NCI-H510A (cell line): ENCODE measurements at regions not wholly inside any gene's neighbourhood (a gene's known extent, or its start where the extent isn't known, plus 50 kb on each side); places are given as distances from the start of the nearest gene placed in this dataset.
"Not testable (repeated sequence)": the region's sequence is repeated elsewhere in the genome, so short reads cannot be mapped to it uniquely, and the experiment has no call there.

ENCODE experiments used
- DNase-seq: peaks from one replicate; lab custom pipeline; 2025; lab: John Stamatoyannopoulos, UW

DNA sequence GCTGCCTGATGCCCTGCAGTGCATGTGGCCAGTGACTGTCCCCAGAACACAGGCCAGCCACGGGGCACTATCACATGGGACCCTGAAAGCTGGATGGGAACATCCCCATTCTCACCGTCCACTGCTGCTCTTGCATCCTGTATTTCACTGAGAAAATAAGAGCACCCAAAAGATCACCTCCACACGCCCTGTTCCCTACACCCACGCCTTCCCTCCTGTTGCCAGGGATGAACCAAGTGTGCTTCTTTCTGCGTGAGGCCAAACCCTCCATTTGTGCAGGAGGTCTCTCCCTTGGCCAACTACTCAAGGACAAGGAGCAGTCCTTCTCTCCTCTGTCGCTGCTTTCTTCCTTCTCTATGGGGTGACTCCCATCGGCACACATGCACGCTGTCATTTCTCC lies 118.3 kb downstream of the LRRC37A3 start:
- not testable (repeated sequence) for DNase-seq

DNA sequence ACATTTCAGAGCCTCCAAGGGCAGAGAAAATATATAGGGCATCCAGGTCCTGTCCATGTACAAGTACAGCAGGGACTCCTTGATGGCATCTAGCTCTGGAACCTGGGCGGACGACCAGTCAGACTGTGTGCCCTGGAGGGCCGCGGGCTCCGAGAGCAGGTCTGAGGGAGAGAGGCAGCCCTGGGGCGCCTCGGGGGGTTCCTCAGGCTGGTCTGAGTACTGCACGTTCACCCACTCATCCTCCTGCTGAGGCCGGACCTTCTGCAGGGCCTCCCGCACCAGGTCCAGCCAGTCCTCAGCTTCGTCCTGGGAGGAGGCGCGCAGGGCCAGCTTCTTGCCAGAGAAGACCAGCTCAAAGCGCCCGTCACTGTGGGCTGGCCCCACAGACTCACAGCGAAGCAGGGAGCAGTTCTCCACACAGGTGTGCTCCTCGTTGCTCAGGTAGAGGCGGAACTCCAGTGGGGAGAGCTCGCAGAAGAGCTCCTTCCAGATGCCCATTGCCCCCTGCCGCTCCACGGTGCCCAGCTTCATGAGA lies 118.8 kb downstream of the LRRC37A3 start:
- not testable (repeated sequence) for DNase-seq

DNA sequence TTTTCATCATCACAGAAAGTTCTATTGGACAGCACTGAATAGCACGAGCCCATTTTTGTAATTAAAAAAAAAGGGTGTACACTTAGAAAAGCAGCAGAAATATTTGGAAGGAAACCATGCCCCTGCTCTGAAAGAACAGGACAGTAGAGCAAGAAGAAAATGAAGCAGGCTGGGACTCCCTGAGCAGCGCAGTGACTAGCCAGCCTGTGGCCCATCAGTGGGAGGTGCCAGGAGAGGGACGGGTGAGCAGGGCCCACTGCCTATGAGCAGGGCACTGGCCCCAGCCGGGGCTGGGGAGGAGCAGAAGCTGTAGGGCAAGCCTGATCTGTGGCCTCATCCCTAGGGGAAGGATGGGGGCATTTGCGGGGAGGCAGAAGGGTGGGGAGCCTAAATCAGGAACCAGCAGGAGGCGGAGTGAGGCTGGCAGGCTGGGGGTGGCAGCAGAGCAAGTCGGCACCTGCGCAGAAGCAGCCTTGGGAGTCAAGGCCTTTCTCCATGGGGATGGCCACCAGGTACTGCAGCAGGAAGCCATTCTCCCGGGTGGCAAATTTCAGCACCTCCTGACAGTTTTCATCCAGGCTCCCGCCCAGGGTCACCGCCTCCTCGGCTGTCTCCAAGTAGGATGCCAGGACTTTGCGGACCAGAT lies 119.6 kb downstream of the LRRC37A3 start:
- DNase-seq = not testable (repeated sequence)

DNA sequence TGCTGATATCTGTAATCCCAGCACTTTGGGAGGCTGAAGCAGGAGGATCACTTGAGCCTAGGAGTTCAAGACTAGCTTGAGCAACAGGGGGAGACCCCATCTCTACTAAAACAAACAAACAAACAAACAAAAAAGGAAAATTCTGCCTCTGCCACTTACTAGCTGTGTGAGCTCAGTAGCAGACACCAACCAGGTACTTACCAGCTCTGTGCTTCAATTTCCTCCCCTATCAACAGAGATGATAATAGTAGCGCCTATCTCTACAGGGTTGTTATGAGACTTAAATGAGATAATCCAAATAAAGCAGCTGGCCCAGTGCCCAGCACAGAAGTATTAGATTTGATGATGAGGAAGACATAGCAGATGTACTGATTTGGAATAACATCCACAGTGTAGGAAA lies 120.3 kb downstream of the LRRC37A3 start:
- not testable (repeated sequence) for DNase-seq

DNA sequence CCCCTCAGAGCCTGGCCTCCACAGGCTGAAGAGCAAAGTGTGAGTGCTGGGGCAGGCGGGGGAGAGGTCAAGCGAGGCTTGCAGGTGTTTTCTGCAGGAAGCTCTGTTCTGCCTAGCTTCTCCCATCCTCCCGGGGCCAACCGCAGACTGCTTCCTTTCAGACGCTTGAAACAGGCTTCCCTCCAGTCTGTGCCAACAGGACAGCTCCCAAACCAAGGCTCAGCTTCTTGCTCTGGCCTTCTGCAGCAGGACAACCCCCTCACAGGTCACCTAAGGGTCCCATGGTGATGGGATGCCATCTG lies 120.8 kb downstream of the LRRC37A3 start:
- not testable (repeated sequence) for DNase-seq

DNA sequence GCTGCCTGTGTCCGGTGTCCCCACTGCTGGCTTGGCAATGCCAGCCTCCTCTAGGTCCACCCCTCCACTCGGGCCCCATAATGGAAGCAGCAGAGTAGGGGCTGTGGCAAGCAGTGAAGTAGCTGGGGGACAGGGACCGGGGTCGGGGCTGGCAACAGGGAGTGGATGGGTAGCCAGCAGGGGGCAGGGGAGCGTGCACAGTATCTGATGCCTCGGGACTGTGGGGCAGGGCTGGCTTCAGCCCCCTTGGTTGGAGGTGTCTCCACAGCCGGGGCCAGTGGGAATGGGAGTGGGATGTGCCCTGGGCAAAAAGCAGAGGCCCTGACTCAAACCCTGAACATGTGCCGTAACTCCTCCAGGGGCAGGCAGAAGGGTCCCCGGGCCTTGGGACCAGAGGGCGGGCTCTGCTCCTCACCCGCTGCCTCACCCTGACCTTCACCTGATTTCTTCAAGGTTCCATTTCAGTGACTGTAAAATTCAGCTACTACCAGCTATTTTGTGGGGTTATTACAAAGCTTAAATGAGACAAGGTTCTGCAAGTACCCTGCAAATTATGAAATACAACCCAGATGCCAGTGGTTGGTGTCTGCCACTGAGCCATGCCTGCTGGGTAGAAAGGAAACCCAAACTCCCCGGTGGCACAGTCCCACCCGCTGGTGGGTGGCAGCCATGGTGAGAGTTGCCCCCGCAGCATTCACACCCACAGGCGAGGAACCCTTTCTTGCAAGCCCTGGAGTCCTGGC lies 121.4 kb downstream of the LRRC37A3 start:
- DNase-seq = not testable (repeated sequence)

DNA sequence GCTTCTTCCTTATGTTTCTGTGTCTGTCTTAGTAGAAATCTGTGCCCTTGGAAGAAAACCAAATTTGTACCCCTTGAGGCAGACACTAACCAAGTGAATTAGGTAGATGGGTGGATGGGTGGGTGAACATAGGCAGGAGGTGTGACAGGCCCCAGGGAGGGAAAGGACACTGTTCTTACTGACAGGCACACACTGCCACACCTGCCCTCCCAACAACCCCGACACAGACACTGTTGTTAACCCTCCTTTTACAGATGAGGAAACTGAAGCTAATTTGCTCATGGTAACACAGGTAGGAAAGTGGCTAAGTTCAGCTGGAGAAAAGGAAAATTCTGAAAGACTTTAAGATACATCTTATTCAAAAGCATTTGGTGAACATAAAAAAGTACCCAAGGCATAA lies 123.9 kb downstream of the LRRC37A3 start:
- DNase-seq = not testable (repeated sequence)

DNA sequence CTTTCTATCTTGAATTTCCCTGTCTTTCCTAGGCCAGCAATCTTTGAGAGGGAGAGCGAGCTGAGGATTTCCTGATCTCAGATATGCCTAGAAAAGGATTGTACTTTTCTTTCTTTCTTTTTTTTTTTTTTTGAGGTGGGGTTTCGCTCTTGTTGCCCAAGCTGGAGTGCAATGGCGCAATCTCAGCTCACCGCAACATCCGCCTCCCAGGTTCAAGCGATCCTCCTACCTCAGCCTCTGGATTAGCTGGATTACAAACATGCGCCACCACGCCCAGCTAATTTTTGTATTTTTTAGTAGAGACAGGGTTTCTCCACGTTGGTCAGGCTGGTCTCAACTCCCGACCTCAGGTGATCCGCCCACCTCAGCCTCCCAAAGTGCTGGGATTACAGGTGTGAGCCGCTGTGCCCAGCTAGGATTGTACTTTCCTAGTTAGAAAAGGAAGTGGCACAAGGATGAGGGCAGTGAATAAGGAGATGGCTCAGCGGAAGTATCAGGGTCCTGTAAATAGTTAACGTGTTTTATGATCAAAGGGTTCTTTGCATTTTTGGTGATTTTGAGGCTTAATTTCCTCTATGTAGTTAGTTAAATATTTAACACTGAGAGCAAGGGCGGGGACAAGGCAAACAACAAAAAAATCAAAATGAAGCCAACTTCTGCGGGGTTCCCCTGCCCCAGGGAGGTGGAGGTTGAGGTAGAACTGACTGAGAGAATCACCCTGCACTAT lies 124.6 kb downstream of the LRRC37A3 start:
- DNase-seq = not testable (repeated sequence)

DNA sequence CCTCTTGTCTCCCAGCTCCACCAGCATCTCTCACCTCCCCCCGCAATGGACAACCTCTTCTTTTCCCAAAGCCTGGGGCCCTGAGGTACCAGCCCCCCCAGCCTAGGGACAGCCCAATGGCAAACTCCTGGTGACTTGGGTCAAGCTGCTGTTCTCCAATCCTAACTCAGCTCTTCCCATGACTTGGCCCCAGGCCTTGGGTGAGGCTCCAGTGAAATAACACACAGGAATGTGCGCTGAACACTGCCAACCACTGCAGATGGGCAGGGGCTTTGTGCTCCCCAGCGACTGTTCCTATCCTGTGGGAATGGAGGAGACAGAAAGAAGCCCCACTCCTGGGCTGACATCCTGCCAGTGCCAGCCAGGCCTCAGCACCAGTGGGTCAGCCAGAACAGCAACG lies 125.2 kb downstream of the LRRC37A3 start:
- not testable (repeated sequence) for DNase-seq

DNA sequence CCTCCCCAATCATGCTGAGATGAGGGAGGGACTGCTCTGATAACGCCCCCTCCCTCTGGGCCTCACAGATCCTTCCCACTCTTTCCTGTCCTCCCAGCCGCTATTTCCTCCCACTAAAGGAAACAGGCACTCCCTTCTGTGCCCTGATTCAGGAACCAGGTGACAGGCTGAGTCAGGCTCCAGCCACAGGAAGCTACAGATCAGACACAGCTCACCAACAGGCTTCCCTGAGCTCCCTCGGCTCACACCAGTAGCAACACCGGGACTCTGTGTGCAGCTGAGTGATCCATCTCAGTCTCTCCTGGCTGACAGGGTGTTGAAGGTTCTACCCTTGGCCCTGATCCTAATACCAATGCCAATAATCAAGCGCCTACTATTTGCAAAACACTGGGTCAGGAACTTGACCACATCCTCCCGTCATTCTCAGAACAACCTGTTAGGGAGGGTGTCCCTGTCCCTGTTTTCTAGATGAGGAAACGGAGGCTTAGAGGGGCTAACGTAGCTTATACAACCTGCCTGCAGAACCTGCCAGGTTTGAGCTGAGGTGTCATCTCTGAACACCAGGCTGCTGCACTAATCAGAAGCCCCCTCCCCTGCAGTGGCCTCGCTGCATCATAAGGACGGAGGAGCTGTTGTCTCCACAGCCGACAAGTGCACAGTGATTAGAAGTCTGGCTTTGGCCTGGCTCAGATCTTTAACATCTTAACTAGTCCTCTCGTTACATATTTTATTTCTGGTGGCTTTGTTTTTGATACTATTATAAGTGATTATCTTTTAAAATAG lies 126.3 kb downstream of the LRRC37A3 start:
- not testable (repeated sequence) for DNase-seq

DNA sequence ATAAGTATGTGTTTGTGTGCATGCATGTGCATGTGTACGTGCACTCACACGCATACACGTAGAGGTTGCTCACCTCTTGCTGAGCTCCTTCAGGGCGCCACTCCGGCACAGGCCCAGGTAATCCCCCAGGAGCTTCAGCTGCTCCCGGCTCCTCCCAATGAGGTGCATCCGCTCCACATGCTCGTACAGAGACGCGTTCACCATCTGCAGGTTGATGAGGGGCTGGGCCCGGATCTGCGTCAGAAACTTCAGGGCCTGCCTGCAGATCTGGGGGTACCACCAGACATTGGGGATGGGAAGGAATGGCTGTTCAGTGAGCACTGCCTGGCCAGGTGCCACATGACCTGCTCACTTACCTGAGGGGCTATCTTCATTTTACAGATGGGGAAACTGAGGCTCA lies 127.0 kb downstream of the LRRC37A3 start:
- DNase-seq = not testable (repeated sequence)

DNA sequence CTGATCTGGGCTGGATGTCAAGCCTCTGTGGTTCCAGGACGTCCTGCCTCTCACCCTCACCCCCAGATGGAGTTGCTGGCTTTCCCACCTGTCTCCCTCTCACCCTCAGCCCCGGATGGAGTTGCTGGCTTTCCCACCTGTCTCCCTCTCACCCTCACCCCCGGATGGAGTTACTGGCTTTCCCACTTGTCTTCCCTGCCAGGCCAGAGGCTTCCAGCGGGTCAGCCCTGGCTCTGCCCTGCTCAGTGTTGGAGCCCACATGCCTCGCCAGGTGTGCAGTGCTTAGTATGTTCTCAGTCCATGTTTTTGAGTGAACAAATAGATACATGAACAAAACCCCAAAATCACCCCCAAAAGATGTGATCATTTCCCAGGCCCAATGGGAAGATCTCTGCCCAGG lies 127.6 kb downstream of the LRRC37A3 start:
- not testable (repeated sequence) for DNase-seq

DNA sequence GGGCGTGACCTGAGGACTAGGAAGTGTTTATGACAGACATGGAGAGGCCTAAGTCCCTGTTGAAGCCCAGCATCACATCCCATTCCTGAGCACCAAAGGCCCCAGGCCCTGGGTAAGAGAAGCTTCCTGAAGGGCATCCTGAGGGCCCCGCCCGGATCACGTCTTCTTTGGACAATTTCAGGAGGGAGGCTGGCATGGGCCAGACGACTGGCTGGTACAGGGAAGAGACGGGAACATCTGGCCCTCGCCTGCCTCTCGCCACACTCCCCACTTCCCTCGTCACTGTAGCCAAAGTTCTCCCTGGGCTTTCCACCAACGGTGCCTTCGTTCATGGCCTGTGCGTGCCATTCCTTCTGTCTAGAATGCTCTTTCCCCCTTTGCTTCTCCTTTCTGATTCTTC lies 128.1 kb downstream of the LRRC37A3 start:
- not testable (repeated sequence) for DNase-seq

DNA sequence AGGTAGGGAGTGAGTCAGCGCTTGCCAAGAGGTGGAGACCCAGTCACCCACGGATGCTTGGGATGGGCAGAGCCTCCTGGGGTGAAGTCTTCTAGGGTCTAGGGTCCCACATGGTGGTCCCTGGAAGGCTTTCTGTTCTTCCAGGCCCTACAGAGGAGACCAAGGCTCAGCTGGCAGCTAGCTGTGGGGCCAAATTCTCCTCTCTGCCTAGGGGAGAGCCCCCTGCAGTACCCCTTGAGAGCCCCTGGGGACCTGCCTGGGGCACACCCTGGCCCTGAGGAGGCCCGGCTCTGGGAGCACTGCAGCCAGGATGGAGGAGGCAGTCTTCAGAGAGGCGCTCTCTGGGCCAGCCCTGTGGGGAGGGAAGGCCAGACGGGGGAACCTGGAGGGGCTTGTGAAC lies 128.6 kb upstream of the SMURF2 start:
- DNase-seq = not testable (repeated sequence)

DNA sequence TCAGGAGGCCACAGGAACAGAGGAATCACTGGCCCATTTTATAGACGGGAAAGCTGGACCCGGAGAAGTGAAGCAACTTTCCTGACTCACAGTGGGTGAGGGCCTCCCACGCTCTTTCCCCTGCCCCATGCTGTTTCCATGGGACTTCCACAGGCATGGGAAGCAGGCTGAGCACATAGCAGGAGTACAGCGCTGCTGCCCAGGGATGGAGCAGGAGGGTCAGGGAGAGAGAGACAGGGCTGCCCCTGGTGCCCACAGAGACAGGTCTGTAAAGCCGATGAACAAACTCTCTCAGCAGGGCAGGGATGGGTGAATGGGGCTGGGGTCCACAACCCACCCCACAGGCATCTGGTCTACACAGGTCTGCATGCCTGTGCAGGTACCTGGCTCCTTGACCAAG lies 128.1 kb upstream of the SMURF2 start:
- DNase-seq = not testable (repeated sequence)

DNA sequence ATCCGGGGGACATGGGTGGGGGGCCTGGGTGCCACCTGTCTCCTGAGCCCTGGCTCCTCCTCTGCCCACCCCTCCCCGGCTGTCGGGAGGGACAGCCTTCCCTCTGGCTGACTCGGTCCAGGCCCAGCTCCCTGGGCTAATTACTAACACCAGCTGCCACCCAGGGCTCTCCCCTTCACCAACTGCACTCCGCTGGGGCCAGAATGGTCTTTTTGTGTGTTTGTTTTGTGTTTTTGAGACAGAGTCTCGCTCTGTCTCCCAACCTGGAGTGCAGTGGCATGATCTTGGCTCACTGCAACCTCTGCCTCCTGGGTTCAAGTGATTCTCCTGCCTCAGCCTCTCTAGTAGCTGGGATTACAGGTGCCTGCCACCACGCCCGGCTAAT lies 126.9 kb upstream of the SMURF2 start:
- not testable (repeated sequence) for DNase-seq

DNA sequence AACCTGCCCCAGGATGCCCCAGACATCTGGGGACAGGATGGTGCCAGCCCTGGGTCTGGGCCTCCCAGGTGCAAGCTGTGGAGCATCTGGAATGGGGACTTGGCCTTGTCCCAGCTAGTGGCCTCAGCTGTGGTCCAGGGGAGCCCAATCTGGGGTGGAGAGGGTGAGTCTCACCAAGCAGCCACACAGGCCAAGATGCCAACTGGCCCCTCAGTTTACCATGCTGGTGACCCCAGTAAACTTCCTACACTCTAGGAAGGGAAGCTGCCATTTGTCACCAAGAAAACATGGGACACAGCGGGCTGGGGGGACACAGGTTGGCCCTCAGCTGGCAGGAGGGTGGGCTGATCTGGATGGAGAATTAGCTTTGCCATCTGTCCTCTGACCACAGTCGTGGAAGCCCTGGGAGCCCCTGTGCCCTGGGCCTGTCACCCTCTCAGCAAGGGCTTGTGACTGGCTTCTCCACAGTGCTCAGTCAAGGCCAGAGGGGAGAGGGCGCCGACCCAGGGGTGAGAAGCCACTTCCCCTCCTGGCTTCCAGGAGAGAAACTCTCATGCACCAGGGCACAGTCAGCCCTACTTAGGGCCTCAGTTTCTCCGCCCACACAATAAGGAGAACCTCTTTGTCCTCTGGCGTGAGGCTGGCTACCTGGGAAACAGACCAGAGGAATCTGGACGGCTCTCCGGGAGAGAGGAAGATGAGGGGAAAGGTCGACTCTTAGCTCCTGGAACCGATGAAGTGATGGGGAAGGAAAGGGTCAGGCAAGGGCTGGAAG lies 126.4 kb upstream of the SMURF2 start:
- no peak for DNase-seq

DNA sequence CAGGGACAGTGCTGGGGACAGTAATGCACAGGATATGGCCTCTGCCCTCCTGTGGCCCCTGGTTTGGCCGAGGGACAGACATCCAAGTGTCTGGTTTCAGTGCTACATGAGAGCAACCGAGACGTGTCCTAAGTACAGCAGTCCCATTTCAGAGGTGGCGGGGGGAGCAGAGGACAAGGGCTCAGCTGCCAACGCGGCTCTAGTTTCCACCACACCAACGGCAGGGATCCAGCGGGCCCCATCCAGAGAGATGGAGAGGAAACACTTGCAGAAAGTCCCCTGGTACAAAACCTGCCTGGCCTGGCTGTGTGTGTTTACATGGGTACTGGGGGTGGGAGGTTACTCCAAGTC lies 125.8 kb upstream of the SMURF2 start:
- DNase-seq = no peak

DNA sequence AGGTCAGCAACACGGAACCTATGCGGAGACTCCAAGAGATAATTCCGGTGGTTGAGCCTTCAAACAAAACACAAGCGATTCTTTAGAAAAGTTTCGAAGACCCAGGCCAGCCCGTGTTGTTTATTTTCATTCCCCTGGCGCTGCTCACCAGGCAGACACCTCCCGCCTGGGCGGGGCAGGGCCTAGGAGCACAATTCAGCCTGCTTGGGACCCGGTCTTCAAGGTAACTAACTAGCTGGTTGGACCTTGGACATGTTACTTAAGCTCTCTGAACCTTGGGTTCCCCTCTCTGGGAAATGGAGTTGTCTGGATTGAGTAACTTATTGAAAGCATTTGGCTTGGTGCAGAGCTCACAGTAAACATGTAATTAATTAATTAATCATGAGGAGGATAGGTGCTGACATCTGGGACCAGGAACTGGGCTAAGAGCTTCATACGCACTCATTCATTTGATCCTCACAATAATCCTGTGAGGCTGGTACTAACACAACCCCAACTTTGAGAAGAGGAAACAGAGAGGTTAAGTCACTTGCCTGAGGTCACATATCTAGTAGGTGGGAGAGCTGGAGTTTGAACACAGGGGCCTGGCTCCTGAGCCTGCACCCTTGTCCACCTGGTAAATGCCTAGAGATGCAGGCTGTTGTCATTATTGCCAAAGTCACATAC lies 125.3 kb upstream of the SMURF2 start:
- DNase-seq = no peak

DNA sequence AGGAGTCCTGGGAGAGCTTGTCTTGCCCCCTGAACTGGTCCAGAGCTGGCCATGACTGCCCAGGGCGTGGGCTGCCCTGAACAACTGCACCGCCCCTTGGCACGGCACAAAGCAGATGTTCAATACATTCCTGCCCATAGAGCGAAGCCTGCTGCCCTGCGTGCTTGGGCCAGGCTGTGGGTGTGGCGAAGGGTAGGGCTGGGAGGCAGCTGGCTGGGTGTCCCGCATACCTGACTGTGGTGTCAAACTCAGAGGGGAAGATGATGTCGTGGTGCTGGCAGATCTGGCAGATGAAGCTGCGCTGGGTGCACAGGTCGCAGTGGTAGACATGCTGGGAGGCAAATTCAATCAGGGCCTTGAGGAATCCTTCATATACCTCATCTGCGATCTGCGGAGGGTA lies 124.2 kb upstream of the SMURF2 start:
- DNase-seq = no peak

DNA sequence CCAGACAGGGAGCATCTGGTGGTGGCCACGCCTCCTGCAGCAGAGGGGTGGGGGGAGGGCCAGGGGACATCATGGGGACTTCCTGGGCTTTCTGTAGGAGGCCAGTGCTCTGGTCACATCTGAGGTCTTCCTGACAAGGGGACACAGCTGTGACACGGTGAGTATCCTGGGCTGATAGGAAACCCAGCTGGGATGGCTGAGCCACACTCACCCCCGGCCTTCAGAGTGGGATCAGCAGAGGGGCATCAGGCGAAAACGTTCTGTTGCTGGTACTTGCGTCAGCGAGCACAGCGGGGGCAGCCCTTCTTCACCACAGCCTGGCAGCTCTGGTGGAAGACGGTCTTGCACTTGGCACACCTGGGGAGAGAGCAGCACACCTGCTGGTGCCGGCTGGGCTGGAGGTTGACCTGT lies 122.9 kb upstream of the SMURF2 start:
- DNase-seq = no peak
